Mesendoderm (in vitro differentiated cells): ENCODE measurements at regions not wholly inside any gene's neighbourhood (a gene's known extent, or its start where the extent isn't known, plus 50 kb on each side); places are given as distances from the start of the nearest gene placed in this dataset.

Source experiments
- DNase-seq: peaks from one replicate; pipeline ENCODE4 v3.0.0; 2013
- H2AK5ac ChIP-seq: 2 replicates; pipeline ENCODE4 v1.6.1; 2013; ENCODE audit warnings: low read length, inconsistent platforms
- H2BK120ac ChIP-seq: 2 replicates; pipeline ENCODE4 v1.6.1; 2013; ENCODE audit warnings: low read depth, mild to moderate bottlenecking, low read length, moderate library complexity, mixed read lengths
- H2BK15ac ChIP-seq: replicated peaks from 2 replicates; pipeline ENCODE4 v1.6.1; 2013; ENCODE audit warnings: low read depth, mild to moderate bottlenecking, moderate library complexity
- H2BK5ac ChIP-seq: 2 replicates; pipeline ENCODE4 v1.6.1; 2013; ENCODE audit warnings: low read length, inconsistent platforms
- H3K18ac ChIP-seq: 2 replicates; pipeline ENCODE4 v1.6.1; 2013; ENCODE audit warnings: mild to moderate bottlenecking, low read length, mixed read lengths
- H3K23ac ChIP-seq: one replicate; pipeline ENCODE4 v1.6.1; 2013; ENCODE audit warnings: low read length
- H3K27ac ChIP-seq: 2 replicates; pipeline ENCODE4 v1.5.1; 2013; ENCODE audit warnings: low read depth, mild to moderate bottlenecking, inconsistent platforms, low read length, moderate library complexity
- H3K27me3 ChIP-seq: 2 replicates; pipeline ENCODE4 v1.6.1; 2013; ENCODE audit warnings: low read length, control low read depth, mild to moderate bottlenecking, inconsistent platforms; ENCODE audit not compliant: insufficient read depth, poor library complexity
- H3K36me3 ChIP-seq: 2 replicates; pipeline ENCODE4 v1.6.1; 2013; ENCODE audit warnings: low read length, inconsistent platforms; ENCODE audit not compliant: control insufficient read depth, insufficient read depth
- H3K4ac ChIP-seq: one replicate; pipeline ENCODE4 v1.6.1; 2013; ENCODE audit warnings: low read depth, mild to moderate bottlenecking, low read length, moderate library complexity
- H3K4me1 ChIP-seq: 2 replicates; pipeline ENCODE4 v1.6.1; 2013; ENCODE audit warnings: low read depth, low read length, inconsistent platforms; ENCODE audit not compliant: control insufficient read depth
- H3K4me2 ChIP-seq: 2 replicates; pipeline ENCODE4 v1.6.1; 2013; ENCODE audit warnings: low read length
- H3K4me3 ChIP-seq: 2 replicates; pipeline ENCODE4 v1.5.1; 2013; ENCODE audit warnings: mild to moderate bottlenecking, low read length
- H3K56ac ChIP-seq: one replicate; pipeline ENCODE4 v1.6.1; 2013; ENCODE audit warnings: low read length
- H3K79me1 ChIP-seq: 2 replicates; pipeline ENCODE4 v1.6.1; 2013; ENCODE audit warnings: low read length, inconsistent platforms
- H3K79me2 ChIP-seq: 2 replicates; pipeline ENCODE4 v1.6.1; 2013; ENCODE audit warnings: mild to moderate bottlenecking, low read length; ENCODE audit not compliant: control insufficient read depth, insufficient read depth
- H3K9ac ChIP-seq: 2 replicates; pipeline ENCODE4 v1.6.1; 2013; ENCODE audit warnings: low read length, inconsistent platforms
- H4K5ac ChIP-seq: one replicate; pipeline ENCODE4 v1.6.1; 2013; ENCODE audit warnings: low read length
- H4K8ac ChIP-seq: one replicate; pipeline ENCODE4 v1.6.1; 2013; ENCODE audit warnings: low read depth, mild to moderate bottlenecking, control low read depth, low read length, moderate library complexity
- WGBS: extraction: QIAGEN DNeasy Blood & Tissue Kit; methylation state at CpG from one replicate; pipeline ENCODE4 v1.1.7; 2013; ENCODE audit warnings: low lambda C conversion rate, missing lambda C conversion rate; ENCODE audit not compliant: insufficient coverage; ENCODE audit errors: extremely low coverage; 5-methylcytosine and 5-hydroxymethylcytosine counted together

GRCh38 chr16:48451323-48451722 lies 66.1 kb upstream of the SIAH1 start:
- Histone ChIP-seq H2BK120ac (no peak overlapping the region), H3K27me3 (no peaks in the 10 kb centered on the region), H3K36me3 (no peaks in the 10 kb centered on the region), H3K4ac (no peak overlapping the region), H3K23ac (no peak overlapping the region), H4K5ac (no peak overlapping the region), H3K56ac (no peak overlapping the region), H3K4me2 (no peak overlapping the region), H3K79me1 (no peaks in the 10 kb centered on the region), H2AK5ac (no peak overlapping the region), H2BK5ac (no peak overlapping the region), H3K4me1 (no peaks in the 10 kb centered on the region), H3K9ac (no peak overlapping the region), H2BK15ac (no peak overlapping the region), H3K27ac (no peak overlapping the region), H3K4me3 (no peak overlapping the region), H4K8ac (no peak overlapping the region), H3K79me2 (no peaks in the 10 kb centered on the region), H3K18ac (no peak overlapping the region)
- no CpG with 5 or more reads among the region's 8 CpGs for WGBS
- DNase-seq, result no peak

DNA sequence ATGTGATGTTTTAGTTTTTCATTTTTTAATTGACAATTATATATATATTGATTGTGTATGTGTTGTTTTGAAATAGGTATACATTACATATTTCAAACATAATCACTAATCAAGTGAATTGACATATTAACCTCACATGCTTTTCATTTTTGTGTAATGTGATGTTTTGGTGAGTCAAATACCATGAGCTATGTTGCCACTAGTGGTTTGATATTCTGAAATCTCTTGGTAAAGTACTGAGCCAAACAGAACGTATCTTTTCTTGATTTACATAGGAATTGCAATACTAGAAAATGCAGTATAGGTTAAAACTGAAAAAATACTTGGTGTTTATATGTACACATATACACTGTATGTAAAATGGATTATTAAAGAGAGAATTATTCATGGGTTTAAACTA lies 65.2 kb upstream of the SIAH1 start:
- Histone ChIP-seq H3K18ac (no peak overlapping the region), H2BK5ac (no peak overlapping the region), H4K5ac (no peak overlapping the region), H3K23ac (no peak overlapping the region), H3K4me3 (no peak overlapping the region), H3K56ac (no peak overlapping the region), H2BK15ac (no peak overlapping the region), H3K4me1 (no peaks in the 10 kb centered on the region), H3K27ac (no peak overlapping the region), H3K4ac (no peak overlapping the region), H3K4me2 (no peak overlapping the region), H3K27me3 (no peaks in the 10 kb centered on the region), H4K8ac (no peak overlapping the region), H3K9ac (no peak overlapping the region), H3K79me2 (no peaks in the 10 kb centered on the region), H2BK120ac (no peak overlapping the region), H2AK5ac (no peak overlapping the region), H3K79me1 (no peaks in the 10 kb centered on the region), H3K36me3 (no peaks in the 10 kb centered on the region)
- DNase-seq, result no peak
- no CpG with 5 or more reads among the region's 1 CpG for WGBS

- Histone ChIP-seq H3K9ac (no peak overlapping the region), H3K4me1 (no peaks in the 10 kb centered on the region), H4K5ac (no peak overlapping the region), H3K79me1 (no peaks in the 10 kb centered on the region), H3K4me2 (no peak overlapping the region), H2BK15ac (no peak overlapping the region), H3K4me3 (no peak overlapping the region), H3K23ac (no peak overlapping the region), H2AK5ac (no peak overlapping the region), H3K27ac (no peak overlapping the region), H3K4ac (no peak overlapping the region), H3K18ac (no peak overlapping the region), H2BK5ac (no peak overlapping the region), H2BK120ac (no peak overlapping the region), H4K8ac (no peak overlapping the region), H3K27me3 (no peaks in the 10 kb centered on the region), H3K56ac (no peak overlapping the region), H3K79me2 (no peaks in the 10 kb centered on the region), H3K36me3 (no peaks in the 10 kb centered on the region)
- DNase-seq, result no peak
- WGBS, result no CpG with 5 or more reads among the region's 9 CpGs
Observed at GRCh38 chr16:48448841-48449481, 63.7 kb upstream of the SIAH1 start.

- Histone ChIP-seq H4K5ac (no peak overlapping the region), H2BK15ac (no peak overlapping the region), H3K36me3 (no peaks in the 10 kb centered on the region), H3K27me3 (no peaks in the 10 kb centered on the region), H4K8ac (no peak overlapping the region), H3K4ac (no peak overlapping the region), H3K79me1 (no peaks in the 10 kb centered on the region), H3K27ac (no peak overlapping the region), H2BK5ac (no peak overlapping the region), H3K4me1 (no peaks in the 10 kb centered on the region), H3K56ac (no peak overlapping the region), H3K79me2 (no peaks in the 10 kb centered on the region), H3K18ac (no peak overlapping the region), H2AK5ac (no peak overlapping the region), H3K9ac (no peak overlapping the region), H2BK120ac (no peak overlapping the region), H3K4me2 (no peak overlapping the region), H3K4me3 (no peak overlapping the region), H3K23ac (no peak overlapping the region)
- DNase-seq, result no peak
- no CpG with 5 or more reads among the region's 7 CpGs for WGBS
Observed at GRCh38 chr16:48447940-48448536, 62.8 kb upstream of the SIAH1 start.

DNA sequence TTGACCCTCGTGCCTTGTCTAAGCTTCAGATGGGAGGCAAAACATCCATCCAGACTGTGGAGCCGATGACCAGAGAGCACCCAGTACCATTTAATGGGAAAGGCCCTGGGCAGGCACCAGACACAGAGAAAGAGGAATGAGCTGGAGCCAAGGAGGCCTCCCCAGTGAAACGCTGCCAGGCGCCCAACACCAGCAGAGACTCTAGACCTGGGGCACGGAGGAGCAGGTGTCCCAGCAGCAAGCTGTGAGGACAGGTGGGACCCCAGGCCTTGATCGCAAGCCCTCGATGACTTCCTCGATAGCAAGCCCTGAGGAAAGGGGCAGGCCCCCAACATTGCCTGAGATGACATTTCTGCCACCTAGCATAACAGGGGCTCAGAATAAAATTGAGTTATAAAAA lies 62.2 kb upstream of the SIAH1 start:
- Histone ChIP-seq H2BK5ac (no peak overlapping the region), H4K5ac (no peak overlapping the region), H3K56ac (no peak overlapping the region)

DNA sequence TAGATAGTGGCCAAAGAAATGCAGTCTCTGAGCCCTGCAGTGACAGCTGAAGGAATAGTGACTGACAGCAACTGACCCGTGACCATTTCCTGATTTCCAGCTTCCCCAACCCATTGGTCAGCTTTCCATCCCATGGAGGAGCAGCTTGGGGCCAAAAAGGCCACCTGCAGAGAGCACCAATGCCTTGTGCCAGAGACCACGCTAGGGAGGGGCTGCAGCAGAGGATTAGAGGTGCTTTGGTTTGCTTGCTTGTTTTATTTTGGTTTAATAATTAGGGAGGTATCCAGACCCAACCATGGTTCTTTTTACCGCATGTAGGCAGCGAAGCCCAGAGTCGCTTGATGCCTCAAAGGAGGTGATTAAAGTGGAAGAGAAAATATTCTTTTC lies 61.3 kb upstream of the SIAH1 start:
- Histone ChIP-seq H3K18ac (no peak overlapping the region), H3K4me3 (no peak overlapping the region), H3K9ac (no peak overlapping the region), H2BK120ac (no peak overlapping the region), H2AK5ac (no peak overlapping the region), H3K79me2 (no peaks in the 10 kb centered on the region), H3K56ac (no peak overlapping the region), H3K4me1 (no peaks in the 10 kb centered on the region), H3K36me3 (no peaks in the 10 kb centered on the region), H3K27me3 (no peaks in the 10 kb centered on the region), H3K4me2 (no peak overlapping the region), H2BK15ac (no peak overlapping the region), H4K5ac (no peak overlapping the region), H2BK5ac (no peak overlapping the region), H3K23ac (no peak overlapping the region), H3K27ac (no peak overlapping the region), H3K4ac (no peak overlapping the region), H3K79me1 (no peaks in the 10 kb centered on the region), H4K8ac (no peak overlapping the region)
- DNase-seq, result no peak
- no CpG with 5 or more reads among the region's 5 CpGs for WGBS

More for the DNA sequence above, 62.2 kb upstream of the SIAH1 start:
- Histone ChIP-seq H4K8ac (no peak overlapping the region), H3K4ac (no peak overlapping the region), H3K18ac (no peak overlapping the region), H3K4me1 (no peaks in the 10 kb centered on the region), H3K27me3 (no peaks in the 10 kb centered on the region), H2BK120ac (no peak overlapping the region), H3K4me2 (no peak overlapping the region), H3K9ac (no peak overlapping the region), H2BK15ac (no peak overlapping the region), H3K4me3 (no peak overlapping the region), H3K36me3 (no peaks in the 10 kb centered on the region), H3K27ac (no peak overlapping the region), H2AK5ac (no peak overlapping the region), H3K79me2 (no peaks in the 10 kb centered on the region), H3K23ac (no peak overlapping the region), H3K79me1 (no peaks in the 10 kb centered on the region)
- WGBS, result no CpG with 5 or more reads among the region's 8 CpGs
- no peak for DNase-seq
